ENCODE measurements at regions not wholly inside any gene's neighbourhood (a gene's known extent, or its start where the extent isn't known, plus 50 kb on each side); places are given as distances from the start of the nearest gene placed in this dataset.

DNA sequence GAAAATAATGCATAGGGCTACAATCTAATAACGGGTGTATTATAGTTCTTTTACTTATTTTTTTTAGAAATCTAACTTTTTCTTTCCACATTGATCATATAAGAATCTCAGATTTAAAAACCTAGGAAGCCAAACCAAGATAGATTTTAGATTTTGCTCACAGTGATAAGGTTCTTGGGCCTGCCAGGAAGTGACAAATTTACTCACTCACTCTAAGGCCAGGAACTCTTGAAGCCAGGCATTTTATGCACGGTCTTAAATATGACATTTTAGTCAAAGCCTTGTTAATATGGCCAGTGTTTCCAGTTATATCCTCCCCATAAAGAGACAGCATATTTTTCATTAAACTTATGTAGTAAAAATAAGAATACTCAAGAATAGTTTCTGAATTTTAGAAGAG lies 271.4 kb downstream of the SQOR start:
- H3K9me3 ChIP-seq: peaks cover 5% of the 10 kb centered on the region
- intact Hi-C loops (cut with DNase I, micrococcal nuclease): no loop called here
- TF ChIP-seq, protein P1, sequence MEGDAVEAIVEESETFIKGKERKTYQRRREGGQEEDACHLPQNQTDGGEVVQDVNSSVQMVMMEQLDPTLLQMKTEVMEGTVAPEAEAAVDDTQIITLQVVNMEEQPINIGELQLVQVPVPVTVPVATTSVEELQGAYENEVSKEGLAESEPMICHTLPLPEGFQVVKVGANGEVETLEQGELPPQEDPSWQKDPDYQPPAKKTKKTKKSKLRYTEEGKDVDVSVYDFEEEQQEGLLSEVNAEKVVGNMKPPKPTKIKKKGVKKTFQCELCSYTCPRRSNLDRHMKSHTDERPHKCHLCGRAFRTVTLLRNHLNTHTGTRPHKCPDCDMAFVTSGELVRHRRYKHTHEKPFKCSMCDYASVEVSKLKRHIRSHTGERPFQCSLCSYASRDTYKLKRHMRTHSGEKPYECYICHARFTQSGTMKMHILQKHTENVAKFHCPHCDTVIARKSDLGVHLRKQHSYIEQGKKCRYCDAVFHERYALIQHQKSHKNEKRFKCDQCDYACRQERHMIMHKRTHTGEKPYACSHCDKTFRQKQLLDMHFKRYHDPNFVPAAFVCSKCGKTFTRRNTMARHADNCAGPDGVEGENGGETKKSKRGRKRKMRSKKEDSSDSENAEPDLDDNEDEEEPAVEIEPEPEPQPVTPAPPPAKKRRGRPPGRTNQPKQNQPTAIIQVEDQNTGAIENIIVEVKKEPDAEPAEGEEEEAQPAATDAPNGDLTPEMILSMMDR (IDR thresholded peaks at IDR 0.05): no peak
- no peak overlapping the region for H3K4me3 ChIP-seq
- no peaks in the 10 kb centered on the region for H3K36me3 ChIP-seq (ENCODE audit: low read depth)
- DNase-seq (no peak), ATAC-seq (no peak)
- no peaks in the 10 kb centered on the region for H3K4me1 ChIP-seq (ENCODE audit: low read depth)

- H3K4me3 ChIP-seq: no peak overlapping the region
- H3K9me3 ChIP-seq: peaks cover 5% of the 10 kb centered on the region
- ATAC-seq (no peak), DNase-seq (no peak)
- intact Hi-C loops (cut with DNase I, micrococcal nuclease): no loop called here
- no peaks in the 10 kb centered on the region for H3K4me1 ChIP-seq (ENCODE audit: low read depth)
- no peaks in the 10 kb centered on the region for H3K36me3 ChIP-seq (ENCODE audit: low read depth)
- TF ChIP-seq, protein P1 (IDR thresholded peaks at IDR 0.05): no peak
Observed at GRCh38 chr15:45910671-45911070, 275.8 kb downstream of the SQOR start.

DNA sequence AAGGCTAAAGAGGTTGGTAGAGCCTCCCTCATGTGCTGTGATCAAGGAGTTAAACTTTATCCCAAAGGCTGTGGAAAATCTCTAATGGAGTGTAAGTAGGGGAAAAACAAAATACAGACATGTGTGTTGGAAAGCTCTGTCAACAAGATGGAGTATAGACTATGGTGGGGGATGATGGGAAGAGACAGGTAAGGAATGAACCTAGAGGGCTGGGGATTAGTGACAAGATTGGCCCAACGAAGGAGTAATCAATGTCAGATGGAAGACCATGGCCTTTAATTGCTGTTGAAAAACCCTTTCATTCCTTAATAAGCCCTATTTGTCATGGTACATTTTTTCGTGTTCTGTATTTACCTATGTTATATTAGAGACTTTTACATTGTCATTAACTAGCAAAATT lies 278.6 kb downstream of the SQOR start:
- Histone ChIP-seq H3K4me1 (ENCODE audit: low read depth) (no peaks in the 10 kb centered on the region), H3K9me3 (peaks cover 5% of the 10 kb centered on the region), H3K4me3 (no peak overlapping the region), H3K36me3 (ENCODE audit: low read depth) (no peaks in the 10 kb centered on the region)
- DNase-seq: no peak
- ATAC-seq: no peak
- intact Hi-C loops (cut with DNase I, micrococcal nuclease): no loop called here
- TF ChIP-seq, protein P1 (IDR thresholded peaks at IDR 0.05): no peak

DNA sequence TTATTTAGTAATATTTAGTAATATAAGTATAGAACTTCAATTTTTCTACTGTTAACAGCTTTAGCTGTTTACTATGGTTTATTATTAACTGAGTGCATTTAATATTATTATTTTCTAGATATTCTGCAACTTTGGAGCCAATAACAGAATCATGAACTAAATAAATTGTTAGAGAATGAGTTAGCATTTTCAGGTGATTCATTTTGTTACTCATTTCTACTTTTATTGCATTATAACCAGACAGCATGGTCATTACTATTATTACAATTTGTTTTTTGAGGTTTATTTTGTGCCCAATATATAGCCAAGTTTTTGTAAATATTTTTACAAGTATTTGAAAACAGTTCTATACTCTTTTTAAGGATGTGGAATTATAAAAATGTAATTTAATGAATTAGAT lies 279.6 kb downstream of the SQOR start:
- DNase-seq (no peak), ATAC-seq (no peak)
- TF ChIP-seq, protein P1 (IDR thresholded peaks at IDR 0.05): no peak
- H3K36me3 ChIP-seq (ENCODE audit: low read depth): no peaks in the 10 kb centered on the region
- intact Hi-C loops (cut with DNase I, micrococcal nuclease): no loop called here
- no peaks in the 10 kb centered on the region for H3K9me3 ChIP-seq
- no peaks in the 10 kb centered on the region for H3K4me1 ChIP-seq (ENCODE audit: low read depth)
- no peak overlapping the region for H3K4me3 ChIP-seq

DNA sequence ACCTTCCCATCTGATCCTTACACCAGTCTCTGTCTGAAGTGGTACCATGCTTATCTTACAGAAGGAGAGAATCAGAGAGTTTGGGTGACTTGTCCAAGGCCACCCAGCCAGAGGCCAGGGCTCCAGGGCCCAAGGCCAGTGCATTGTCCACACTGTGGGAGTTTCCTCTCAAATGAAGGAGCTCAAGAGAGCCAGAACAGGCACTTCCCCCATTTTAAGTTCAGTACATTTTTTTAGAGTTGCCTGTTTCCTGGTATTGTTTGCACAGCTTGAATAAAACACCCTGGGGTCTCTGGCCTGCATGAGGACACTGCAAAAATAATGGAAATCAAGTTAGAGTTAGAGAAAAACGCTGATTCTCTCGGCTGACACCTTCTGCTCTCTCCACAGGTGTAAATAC lies 284.0 kb downstream of the SQOR start:
- Histone ChIP-seq H3K4me3 (no peak overlapping the region), H3K36me3 (ENCODE audit: low read depth) (no peaks in the 10 kb centered on the region), H3K4me1 (ENCODE audit: low read depth) (no peaks in the 10 kb centered on the region), H3K9me3 (no peaks in the 10 kb centered on the region)
- DNase-seq (no peak), ATAC-seq (no peak)
- TF ChIP-seq, protein P1 (IDR thresholded peaks at IDR 0.05): no peak
- intact Hi-C loops (cut with DNase I, micrococcal nuclease): no loop called here

DNA sequence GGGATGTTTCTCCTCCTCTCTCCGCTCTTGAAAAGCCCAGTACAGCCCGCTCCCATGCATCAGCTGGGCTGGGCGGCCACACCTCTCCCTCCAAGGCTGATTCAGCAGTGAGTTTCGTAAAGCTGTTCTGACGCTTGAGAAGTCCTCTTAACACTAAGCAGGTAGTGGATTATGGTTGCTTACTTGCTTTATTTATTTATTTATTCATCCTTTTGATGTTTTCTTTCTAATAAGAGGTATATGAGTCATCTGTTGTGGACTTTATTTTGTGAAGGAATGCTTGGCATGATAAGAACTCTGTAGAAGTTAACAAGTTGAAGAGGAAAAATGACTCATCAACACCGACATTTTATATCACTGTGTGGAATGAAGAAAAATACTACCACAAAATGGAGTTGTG lies 285.0 kb downstream of the SQOR start:
- Histone ChIP-seq H3K4me1 (ENCODE audit: low read depth) (no peaks in the 10 kb centered on the region), H3K9me3 (no peaks in the 10 kb centered on the region), H3K36me3 (ENCODE audit: low read depth) (no peaks in the 10 kb centered on the region), H3K4me3 (no peak overlapping the region)
- ATAC-seq (no peak), DNase-seq (no peak)
- TF ChIP-seq, protein P1 (IDR thresholded peaks at IDR 0.05): no peak
- intact Hi-C loops (cut with DNase I, micrococcal nuclease): no loop called here
